SJSA1 (cell line): ENCODE measurements at regions not wholly inside any gene's neighbourhood (a gene's known extent, or its start where the extent isn't known, plus 50 kb on each side); places are given as distances from the start of the nearest gene placed in this dataset.

ENCODE experiments used
- DNase-seq, 2 experiments: peaks; one replicate each; pipeline ENCODE4 v3.0.0-alpha.2; 2015 to 2020; ENCODE audit warnings: low spot score in 2 of 2, low read depth in 1 of 2
- H3K27ac ChIP-seq: fragments of 250-450 bp; sonication (Bioruptor Pico); 2 replicates; pipeline ENCODE4 v1.5.1; 2020; ENCODE audit warnings: mild to moderate bottlenecking, moderate library complexity
- H3K27me3 ChIP-seq: fragments of 250-450 bp; sonication (Bioruptor Pico); replicated peaks from 2 replicates; pipeline ENCODE4 v1.5.1; 2020; ENCODE audit warnings: mild to moderate bottlenecking, moderate library complexity
- H3K36me3 ChIP-seq: fragments of 250-450 bp; sonication (Bioruptor Pico); 2 replicates; pipeline ENCODE4 v1.5.1; 2020; ENCODE audit warnings: mild to moderate bottlenecking
- H3K4me1 ChIP-seq: fragments of 250-450 bp; sonication (Bioruptor Pico); replicated peaks from 2 replicates; pipeline ENCODE4 v1.6.1; 2021; ENCODE audit warnings: mild to moderate bottlenecking
- H3K4me3 ChIP-seq: fragments of 250-450 bp; sonication (Bioruptor Pico); 2 replicates; pipeline ENCODE4 v1.5.1; 2020; ENCODE audit warnings: mild to moderate bottlenecking
- H3K9me3 ChIP-seq: fragments of 250-450 bp; sonication (Bioruptor Pico); replicated peaks from 2 replicates; pipeline ENCODE4 v1.5.1; 2020; ENCODE audit warnings: mild to moderate bottlenecking

DNA sequence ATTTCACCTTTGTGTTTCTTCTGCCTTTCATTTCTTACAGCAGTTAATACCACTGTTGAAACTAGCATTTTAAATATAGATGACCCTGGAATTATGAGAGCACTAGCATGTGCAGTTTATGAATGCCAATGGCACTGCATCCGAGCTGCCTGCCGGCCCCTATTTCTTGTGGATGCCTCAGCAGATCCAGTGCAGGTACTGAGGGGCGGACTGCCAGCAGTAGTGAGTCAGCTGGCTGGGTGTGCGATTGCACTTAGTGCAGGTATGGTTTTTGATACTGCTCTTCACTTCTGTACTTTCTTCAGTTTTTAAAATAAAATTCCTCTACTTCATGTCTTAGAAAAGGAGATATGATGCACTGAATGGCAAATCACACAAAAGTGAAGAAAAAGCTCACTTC lies 453.0 kb downstream of the DIPK2A start:
- H3K9me3 ChIP-seq: no peaks in the 10 kb centered on the region
- no peaks in the 10 kb centered on the region for H3K27me3 ChIP-seq
- H3K4me1 ChIP-seq: no peaks in the 10 kb centered on the region
- no peak overlapping the region for H3K27ac ChIP-seq
- H3K36me3 ChIP-seq: no peaks in the 10 kb centered on the region
- DNase-seq: no peak
- H3K4me3 ChIP-seq: no peak overlapping the region

DNA sequence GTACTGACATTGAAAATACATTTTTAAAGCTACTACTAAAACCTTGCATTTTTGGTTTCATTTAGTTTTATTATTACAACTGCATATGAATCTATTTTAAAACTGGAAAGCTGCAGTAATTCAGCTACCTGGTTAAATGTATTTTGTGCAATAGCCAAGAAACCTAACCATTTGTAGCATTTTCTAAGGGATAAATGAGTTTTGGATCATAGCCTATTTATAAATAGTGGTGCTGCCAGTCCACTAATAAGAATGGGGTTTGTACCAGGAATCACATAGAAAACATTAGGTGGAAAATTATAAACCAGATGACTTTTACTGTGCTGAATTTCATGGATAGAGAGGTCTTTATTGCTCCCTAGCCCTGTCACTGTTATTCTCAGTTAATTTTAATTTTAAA lies 454.7 kb downstream of the DIPK2A start:
- DNase-seq: no peak
- H3K4me3 ChIP-seq: no peak overlapping the region
- no peaks in the 10 kb centered on the region for H3K9me3 ChIP-seq
- H3K27ac ChIP-seq: no peak overlapping the region
- no peaks in the 10 kb centered on the region for H3K4me1 ChIP-seq
- no peaks in the 10 kb centered on the region for H3K36me3 ChIP-seq
- no peaks in the 10 kb centered on the region for H3K27me3 ChIP-seq

DNA sequence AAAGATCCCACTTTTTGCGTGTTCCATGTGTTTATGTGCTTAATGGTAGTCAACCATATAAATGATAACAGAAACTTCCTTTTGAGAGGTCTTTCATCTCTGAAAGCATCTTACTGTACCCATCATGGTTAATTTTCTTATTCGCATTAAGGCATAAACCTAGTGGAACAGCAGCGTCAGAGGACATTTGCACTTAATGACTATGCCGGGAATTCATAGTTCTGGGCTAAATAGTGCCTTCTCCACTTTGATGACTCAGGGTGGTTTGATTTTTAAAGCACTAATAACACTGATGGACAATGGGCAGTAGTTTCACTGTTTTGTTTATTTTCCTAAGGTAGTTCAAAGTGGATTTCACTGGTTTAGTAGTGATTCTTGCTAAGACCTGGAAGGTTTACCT lies 455.3 kb downstream of the DIPK2A start:
- Histone ChIP-seq H3K4me3 (no peak overlapping the region), H3K27me3 (no peaks in the 10 kb centered on the region), H3K27ac (no peak overlapping the region), H3K36me3 (no peaks in the 10 kb centered on the region), H3K9me3 (no peaks in the 10 kb centered on the region), H3K4me1 (no peaks in the 10 kb centered on the region)
- DNase-seq: no peak

DNA sequence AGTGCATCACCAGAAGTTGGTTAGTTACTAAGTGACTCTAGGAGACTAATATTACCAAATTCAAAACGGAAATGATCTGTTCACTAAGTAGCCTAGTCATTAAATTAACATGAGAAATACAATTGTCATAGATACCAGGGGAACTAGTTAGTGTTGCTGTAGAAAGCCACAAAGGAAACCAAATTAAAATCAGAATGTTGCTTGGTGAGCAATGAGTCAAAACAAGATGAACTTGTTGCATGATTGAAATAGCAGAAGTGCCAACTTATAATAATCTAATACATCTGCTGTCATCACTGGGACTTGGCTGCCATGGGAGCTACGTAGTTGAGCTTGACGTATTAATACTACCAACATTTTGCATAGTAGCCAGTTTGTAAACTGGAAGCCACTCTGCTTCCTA lies 458.1 kb downstream of the DIPK2A start:
- DNase-seq: no peak
- H3K9me3 ChIP-seq: no peaks in the 10 kb centered on the region
- H3K27ac ChIP-seq: no peak overlapping the region
- H3K36me3 ChIP-seq: no peaks in the 10 kb centered on the region
- no peaks in the 10 kb centered on the region for H3K4me1 ChIP-seq
- no peak overlapping the region for H3K4me3 ChIP-seq
- H3K27me3 ChIP-seq: no peaks in the 10 kb centered on the region

DNA sequence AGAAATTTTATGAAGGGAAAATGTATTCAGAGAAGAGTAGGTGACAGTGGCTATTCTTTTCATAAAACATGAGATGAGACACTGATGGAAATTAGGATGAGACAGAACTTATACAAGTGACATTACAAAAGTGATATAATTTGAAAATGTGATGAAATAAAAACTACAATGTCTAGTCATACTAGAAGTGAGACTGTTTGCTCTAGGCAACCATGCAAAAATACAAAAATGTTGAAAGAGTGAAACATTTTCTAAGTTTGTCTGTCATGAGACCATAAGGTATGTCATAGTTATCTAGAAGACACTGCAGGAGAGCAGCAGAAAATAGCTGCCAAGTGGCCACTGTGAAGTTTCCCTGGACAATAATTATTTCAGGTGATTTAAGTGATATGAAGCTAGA lies 459.5 kb downstream of the DIPK2A start:
- no peak overlapping the region for H3K27ac ChIP-seq
- no peaks in the 10 kb centered on the region for H3K27me3 ChIP-seq
- no peaks in the 10 kb centered on the region for H3K4me1 ChIP-seq
- no peaks in the 10 kb centered on the region for H3K9me3 ChIP-seq
- no peaks in the 10 kb centered on the region for H3K36me3 ChIP-seq
- no peak overlapping the region for H3K4me3 ChIP-seq
- no peak for DNase-seq

DNA sequence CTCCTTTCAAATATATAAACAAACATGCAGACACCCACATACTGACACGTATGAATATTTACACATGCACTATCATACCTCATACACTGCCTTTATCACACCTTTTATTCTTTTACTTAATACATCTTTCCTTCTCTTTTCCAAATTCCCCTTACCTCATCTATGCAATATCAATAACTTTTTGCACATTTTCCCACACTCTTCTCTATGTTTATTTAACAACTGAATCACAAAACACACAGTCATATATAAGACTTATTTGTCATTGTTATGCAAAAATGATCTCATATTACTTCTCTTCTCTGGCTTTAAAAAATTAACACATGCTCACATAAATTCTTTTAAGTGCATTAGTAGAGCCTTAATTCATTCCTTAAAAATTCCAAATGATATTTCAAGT lies 461.4 kb downstream of the DIPK2A start:
- Histone ChIP-seq H3K4me1 (no peaks in the 10 kb centered on the region), H3K4me3 (no peak overlapping the region), H3K27ac (no peak overlapping the region), H3K36me3 (no peaks in the 10 kb centered on the region), H3K9me3 (no peaks in the 10 kb centered on the region), H3K27me3 (no peaks in the 10 kb centered on the region)
- no peak for DNase-seq

DNA sequence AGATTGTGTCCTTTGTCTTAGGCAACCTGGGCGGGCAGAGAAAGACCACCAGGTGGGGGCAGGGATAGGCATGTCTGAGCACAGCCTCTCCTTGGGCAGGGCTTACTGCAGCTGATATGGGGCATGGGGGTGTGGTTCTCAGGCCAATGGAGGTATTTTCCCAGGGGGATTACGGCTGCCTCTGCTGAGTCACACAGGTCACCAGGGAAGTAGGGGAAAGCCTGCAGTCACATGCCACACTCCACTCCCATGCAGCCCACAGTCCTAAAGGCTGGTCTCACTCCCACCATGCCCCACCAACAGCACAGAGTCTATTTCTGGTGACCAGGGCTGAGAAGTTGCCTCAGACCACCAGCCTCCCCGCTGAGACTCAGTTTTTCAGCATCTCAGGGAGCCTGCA lies 466.4 kb downstream of the DIPK2A start:
- no peak overlapping the region for H3K27ac ChIP-seq
- H3K4me1 ChIP-seq: no peaks in the 10 kb centered on the region
- H3K4me3 ChIP-seq: no peak overlapping the region
- DNase-seq: no peak
- H3K27me3 ChIP-seq: no peaks in the 10 kb centered on the region
- no peaks in the 10 kb centered on the region for H3K9me3 ChIP-seq
- H3K36me3 ChIP-seq: no peaks in the 10 kb centered on the region

DNA sequence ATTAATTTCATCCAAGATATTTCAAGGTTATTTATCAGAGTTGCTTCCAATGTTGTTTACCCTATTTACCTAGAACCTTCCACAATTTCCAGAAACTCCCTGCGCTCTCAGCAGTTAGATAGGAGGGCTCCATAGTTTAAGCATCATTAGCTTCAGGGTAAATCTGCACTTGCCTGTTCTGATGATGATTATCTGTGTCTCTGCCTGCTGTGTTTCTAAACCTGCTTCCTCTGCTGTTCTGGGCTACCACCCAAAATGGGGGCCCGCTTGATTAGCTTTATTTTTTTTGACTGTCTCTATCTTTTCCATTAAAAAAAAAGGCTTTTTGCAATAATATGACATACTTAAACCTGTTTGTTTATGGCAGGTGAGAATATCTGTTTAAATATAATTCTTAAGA lies 472.4 kb downstream of the DIPK2A start:
- no peaks in the 10 kb centered on the region for H3K4me1 ChIP-seq
- no peaks in the 10 kb centered on the region for H3K27me3 ChIP-seq
- no peak overlapping the region for H3K27ac ChIP-seq
- no peak for DNase-seq
- H3K4me3 ChIP-seq: no peak overlapping the region
- H3K36me3 ChIP-seq: no peaks in the 10 kb centered on the region
- no peaks in the 10 kb centered on the region for H3K9me3 ChIP-seq

DNA sequence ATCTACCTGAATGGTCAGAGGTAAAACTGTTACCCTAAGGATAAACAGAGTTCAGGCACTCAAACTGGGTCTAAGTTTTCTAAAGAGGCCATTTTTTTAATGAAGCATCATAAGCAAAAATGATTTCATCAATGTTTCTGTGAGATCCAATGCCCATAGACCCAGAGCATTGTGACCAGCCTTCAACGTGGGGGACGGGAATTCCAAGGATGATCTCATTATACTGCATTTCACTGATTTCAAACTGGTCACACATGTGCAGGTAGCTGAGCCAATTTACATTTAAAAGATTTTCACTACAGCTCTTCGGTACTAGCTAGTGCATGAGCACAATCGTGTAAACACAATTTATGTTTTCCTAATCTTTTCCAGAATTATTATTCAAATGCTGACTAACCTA lies 472.9 kb downstream of the DIPK2A start:
- DNase-seq: no peak

DNA sequence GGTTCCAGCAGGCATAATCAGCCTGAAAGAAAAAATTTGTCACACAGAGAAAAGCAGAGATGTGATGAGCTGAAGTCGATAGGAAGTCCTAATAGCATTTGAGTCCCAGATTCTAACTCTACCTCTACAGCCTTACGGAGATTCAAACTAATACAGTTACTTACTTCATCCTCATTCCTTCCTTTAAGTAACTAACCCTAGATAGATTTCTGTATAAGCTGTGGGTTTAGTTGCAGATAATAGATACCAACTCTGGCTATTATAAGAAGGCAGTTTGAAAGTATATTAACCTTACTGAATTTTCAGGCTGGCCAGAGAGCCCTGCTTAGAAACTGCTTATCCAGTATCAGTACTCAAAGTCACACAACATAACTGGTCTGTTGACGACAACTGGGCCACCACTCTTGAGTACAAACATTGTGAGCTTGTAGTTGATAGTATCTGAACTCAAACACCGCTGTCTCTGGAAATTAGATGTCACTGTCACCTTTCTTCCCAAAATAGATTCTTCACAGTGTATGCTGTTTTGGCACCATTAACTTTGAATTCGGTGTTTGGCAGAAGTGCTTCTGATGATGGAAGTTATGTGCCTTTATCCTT lies 484.3 kb downstream of the DIPK2A start:
- Histone ChIP-seq H3K4me3 (no peak overlapping the region), H3K4me1 (no peaks in the 10 kb centered on the region)
- no peak for DNase-seq

More for the DNA sequence above, 472.9 kb downstream of the DIPK2A start:
- Histone ChIP-seq H3K4me1 (no peaks in the 10 kb centered on the region), H3K4me3 (no peak overlapping the region), H3K27ac (no peak overlapping the region), H3K27me3 (no peaks in the 10 kb centered on the region), H3K36me3 (no peaks in the 10 kb centered on the region), H3K9me3 (no peaks in the 10 kb centered on the region)

DNA sequence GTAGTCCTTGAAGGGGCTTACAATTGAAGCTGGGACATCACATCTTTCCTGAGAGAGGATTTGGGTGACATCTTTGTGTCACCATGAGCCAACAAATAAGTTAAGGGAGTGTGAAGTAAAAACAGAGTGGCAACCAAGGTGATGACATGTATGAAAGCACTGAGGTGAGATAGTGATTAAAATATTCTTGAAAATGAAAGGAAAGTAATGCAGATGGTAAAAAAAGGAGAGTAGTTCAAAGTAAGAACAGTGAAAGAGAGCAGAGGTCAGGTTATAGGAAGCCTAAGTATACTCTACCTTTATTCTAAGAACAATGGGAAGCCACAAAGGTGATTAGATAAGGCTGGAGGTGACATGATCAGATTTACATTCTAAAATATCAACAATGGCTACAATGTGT lies 486.1 kb downstream of the DIPK2A start:
- Histone ChIP-seq H3K4me1 (no peaks in the 10 kb centered on the region), H3K4me3 (no peak overlapping the region), H3K27me3 (no peaks in the 10 kb centered on the region), H3K9me3 (no peaks in the 10 kb centered on the region), H3K36me3 (no peaks in the 10 kb centered on the region), H3K27ac (no peak overlapping the region)
- DNase-seq: no peak

More for the DNA sequence above, 484.3 kb downstream of the DIPK2A start:
- no peak overlapping the region for H3K27ac ChIP-seq
- no peaks in the 10 kb centered on the region for H3K9me3 ChIP-seq
- H3K27me3 ChIP-seq: no peaks in the 10 kb centered on the region
- no peaks in the 10 kb centered on the region for H3K36me3 ChIP-seq

DNA sequence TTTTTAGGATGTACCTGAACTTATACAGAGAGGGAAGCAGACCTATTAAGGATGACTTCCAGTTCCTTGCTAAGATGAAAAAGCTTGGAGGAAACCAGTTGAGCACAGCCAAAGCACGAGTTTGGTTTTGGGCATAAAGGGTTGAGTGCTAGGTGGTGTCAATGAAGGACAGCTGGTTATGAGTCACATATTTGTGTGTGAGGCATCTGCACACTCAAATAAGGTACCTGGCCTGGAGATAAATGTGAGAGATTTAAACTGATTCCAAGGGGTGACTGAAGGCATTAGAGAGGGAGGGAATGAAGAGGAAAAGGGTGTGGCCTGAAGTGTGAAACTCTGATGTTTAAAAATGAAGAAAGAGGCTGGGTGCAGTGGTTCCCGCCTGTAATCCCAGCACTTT lies 486.7 kb downstream of the DIPK2A start:
- H3K27me3 ChIP-seq: no peaks in the 10 kb centered on the region
- no peak overlapping the region for H3K4me3 ChIP-seq
- no peaks in the 10 kb centered on the region for H3K9me3 ChIP-seq
- H3K4me1 ChIP-seq: no peaks in the 10 kb centered on the region
- DNase-seq: no peak
- H3K27ac ChIP-seq: no peak overlapping the region
- no peaks in the 10 kb centered on the region for H3K36me3 ChIP-seq

DNA sequence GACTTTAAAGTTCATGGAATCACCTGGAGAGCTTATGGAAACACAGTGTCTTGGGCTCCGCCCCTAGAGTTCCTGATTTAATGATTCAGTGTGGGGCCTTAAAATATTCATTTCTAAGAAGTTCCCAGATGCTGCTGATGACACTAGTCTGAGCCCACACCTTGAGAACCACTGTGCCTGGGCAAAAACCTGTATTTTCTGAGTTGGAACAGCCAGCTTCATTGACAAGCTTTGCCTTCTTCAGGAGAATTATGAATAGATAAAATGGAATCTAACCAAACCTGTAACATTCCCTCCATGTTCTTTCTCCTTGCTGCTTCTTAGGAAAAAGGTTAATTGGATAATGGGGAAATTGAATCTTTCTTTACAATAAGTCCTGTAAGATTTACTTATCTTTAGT lies 490.7 kb downstream of the DIPK2A start:
- H3K27ac ChIP-seq: no peak overlapping the region
- no peaks in the 10 kb centered on the region for H3K27me3 ChIP-seq
- no peaks in the 10 kb centered on the region for H3K4me1 ChIP-seq
- DNase-seq: no peak
- H3K4me3 ChIP-seq: no peak overlapping the region
- no peaks in the 10 kb centered on the region for H3K36me3 ChIP-seq
- H3K9me3 ChIP-seq: no peaks in the 10 kb centered on the region

DNA sequence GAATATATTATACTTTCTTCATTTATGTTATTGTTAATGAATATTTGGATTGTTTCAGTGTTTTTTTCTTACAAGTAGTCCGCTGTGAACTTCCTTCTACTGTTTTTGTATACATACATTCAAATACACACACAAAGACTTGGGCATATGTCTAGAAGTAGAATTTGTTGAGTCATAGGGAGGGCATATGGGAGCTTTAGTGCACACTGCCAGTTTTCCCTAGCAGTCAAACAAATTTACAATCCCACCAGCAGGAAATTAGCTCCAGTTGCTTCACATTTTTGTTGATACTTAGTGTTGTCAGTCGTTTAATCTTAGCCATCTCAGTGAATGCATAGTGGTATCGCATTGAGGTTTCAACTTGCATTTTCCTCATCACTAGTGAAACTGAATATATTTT lies 492.3 kb downstream of the DIPK2A start:
- Histone ChIP-seq H3K27me3 (no peaks in the 10 kb centered on the region), H3K9me3 (no peaks in the 10 kb centered on the region), H3K4me1 (no peaks in the 10 kb centered on the region), H3K27ac (no peak overlapping the region), H3K36me3 (no peaks in the 10 kb centered on the region), H3K4me3 (no peak overlapping the region)
- no peak for DNase-seq

DNA sequence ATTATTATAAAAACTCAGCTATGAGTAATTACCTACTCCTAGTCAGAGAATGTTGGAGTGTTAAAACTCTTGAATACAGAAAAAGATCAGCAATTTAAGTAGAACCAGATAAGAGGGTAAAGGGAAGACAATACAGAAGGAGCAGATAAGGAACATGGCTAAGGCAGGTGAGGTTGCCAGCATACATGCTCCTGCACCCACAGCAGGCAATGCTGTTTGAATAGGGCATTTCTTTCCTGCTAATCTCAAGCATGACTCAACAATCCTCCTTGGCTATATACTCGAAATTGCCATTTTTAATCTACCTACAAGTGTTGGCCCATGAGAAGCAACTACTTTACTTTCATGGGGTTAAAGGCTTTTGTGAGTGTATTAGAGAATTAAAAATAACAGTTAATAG lies 494.5 kb downstream of the DIPK2A start:
- Histone ChIP-seq H3K27ac (no peak overlapping the region), H3K36me3 (no peaks in the 10 kb centered on the region), H3K4me3 (no peak overlapping the region), H3K4me1 (no peaks in the 10 kb centered on the region), H3K27me3 (no peaks in the 10 kb centered on the region), H3K9me3 (no peaks in the 10 kb centered on the region)
- DNase-seq: no peak
